NCI-H2196 (cell line): ENCODE measurements at regions not wholly inside any gene's neighbourhood (a gene's known extent, or its start where the extent isn't known, plus 50 kb on each side); places are given as distances from the start of the nearest gene placed in this dataset.
"Not testable (repeated sequence)": the region's sequence is repeated elsewhere in the genome, so short reads cannot be mapped to it uniquely, and the experiment has no call there.

Experiments
- DNase-seq: peaks from one replicate; lab custom pipeline; 2025; ENCODE audit not compliant: unreplicated experiment; lab: John Stamatoyannopoulos, UW

DNA sequence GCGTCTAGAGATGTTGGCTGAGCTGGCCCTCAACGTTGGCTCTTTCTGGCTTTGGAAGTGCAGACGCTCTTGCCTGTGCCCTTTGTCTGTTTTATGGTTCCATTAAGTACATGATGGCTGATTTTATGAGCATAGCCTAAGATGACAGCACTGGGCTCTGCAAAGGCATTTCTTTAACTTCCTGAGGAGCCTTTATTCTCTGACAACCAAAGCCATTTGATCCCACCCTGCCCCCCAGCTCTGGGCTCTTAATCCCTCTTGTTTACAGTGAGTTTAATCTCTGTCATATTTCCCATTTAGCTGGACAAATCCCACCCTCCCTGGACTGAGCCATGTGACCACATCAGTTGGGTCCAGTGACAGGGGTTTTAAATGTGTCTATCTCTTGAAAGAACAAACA, 195.9 kb downstream of the ACKR3 start:
- no peak for DNase-seq

DNA sequence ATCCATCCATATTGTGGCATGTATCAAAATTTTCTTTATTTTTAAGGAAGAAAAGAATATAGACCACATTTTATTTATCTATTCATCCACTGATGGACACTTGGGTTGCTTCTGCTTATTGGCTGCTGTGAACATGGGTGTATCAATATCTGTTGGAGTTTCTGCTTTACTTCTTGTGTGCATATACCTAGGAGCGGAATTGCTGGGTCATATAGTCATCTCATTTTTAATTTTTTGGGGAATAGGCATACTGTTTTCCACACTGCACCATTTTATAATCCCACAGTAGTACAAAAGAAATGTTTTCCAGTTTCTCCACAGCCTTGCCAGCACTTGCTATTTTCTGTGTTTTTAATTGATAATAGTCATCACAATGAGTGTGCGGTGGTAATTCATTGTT, 197.2 kb downstream of the ACKR3 start:
- DNase-seq: no peak

DNA sequence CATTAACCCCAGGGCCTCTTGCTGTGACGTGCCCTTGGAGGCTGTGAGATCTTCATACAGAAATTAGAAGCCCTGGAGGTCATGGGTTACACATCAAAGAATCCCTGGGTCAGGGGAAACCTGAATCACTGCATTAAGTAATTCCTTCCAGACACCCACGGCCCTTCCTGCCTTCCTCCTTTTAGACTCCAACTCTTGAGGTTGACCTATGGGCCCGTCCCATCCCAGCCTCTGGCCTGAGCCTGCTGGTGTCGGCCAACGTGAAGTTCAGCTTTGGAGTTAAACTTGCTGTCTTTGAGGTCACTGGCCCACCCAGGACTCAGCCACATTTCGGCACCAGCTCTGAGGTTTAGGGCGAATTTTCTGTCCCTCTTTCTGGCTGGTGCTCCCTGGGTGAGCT, 198.3 kb downstream of the ACKR3 start:
- DNase-seq: no peak

DNA sequence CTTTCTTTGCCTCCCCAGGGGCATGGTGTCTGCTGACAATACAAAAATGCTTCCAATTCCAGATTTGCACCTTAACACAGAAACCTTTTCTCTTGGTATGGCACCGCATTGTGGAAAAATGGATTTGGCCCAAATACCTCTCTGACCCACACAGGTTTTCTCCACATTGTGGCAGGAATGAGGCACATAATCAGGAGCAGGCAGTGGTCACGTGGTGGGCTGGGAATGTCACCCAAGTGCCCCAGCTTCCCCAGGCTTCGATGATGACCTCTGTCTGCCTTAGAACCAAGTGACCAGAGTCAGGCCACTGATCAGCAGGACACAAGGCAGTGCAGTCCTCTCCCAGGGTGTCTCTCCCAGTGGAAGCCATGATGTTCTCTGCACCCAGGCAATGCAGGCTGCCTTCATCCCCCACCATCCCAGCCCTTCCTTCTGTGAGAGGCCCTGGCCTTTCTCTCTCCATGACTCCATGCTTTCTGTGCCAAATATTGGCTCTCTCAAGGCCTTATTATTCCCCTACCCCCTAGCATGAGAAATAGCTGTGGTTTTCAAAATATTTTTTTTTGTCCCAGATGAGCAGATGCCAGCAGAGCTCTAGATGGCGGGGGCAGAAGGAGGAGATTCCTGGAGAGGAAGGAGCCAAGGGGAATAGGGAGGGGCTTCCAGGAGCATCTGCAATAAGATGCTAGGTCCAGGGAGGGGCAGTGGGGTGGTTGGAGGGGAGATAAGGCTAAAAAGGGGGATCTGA, 198.9 kb downstream of the ACKR3 start:
- DNase-seq: no peak

DNA sequence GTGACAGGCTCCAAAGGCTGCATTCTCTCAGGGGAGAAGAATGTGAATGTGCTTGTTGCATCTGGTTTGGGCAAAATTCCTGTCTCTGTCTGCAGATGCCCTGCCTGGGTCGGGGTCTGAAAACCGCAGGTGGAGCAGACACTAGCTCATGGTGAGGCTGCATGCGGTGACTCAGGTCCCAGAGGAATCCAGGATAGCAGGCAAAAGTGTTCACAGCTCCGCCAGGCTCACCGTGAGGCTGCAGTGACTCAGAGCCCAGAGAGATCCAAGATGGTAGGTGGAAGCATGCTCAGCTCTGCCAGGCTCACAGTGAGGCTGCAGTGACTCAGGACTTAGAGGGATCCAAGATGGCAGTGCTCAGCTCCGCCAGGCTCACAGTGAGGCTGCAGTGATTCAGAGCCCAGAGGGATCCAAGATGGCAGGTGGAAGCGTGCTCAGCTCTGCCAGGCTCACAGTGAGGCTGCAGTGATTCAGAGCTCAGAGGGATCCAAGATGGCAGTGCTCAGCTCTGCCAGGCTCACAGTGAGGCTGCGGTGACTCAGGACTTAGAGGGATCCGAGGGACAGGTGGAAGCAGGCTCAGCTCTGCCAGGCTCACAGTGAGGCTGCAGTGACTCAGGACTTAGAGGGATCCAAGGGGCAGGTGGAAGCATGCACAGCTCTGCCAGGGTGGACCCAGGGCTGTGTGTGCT, 200.5 kb downstream of the ACKR3 start:
- DNase-seq: no peak

DNA sequence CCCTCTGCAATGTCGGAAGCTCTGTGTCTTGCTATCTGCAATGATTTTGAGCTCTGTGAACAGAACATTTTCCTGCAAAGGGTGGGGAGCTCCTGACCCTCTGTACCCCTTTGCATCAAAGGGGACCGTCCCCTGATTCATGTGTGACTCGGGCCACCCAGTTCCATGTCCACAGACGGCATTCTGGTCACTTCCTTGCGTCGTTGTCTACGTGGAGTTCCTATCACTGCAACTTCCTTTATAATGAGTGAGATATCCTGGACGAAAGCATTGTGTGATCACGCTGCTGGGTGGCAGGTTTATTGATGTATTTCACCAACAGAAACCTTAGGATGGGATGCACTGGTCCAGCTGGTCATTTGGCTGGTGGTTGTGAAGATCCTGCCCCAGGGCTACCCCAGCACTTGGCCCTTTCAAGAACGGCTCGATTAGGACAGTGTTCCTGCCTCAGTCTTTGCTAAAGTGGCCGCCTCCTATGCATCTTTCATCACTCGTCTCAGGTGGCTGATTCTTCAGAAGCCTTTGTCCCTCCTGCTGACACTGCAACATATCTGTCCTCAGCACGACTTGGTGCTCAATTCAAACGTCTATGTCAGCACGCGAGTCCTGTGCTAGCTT, 202.7 kb downstream of the ACKR3 start:
- no peak for DNase-seq

DNA sequence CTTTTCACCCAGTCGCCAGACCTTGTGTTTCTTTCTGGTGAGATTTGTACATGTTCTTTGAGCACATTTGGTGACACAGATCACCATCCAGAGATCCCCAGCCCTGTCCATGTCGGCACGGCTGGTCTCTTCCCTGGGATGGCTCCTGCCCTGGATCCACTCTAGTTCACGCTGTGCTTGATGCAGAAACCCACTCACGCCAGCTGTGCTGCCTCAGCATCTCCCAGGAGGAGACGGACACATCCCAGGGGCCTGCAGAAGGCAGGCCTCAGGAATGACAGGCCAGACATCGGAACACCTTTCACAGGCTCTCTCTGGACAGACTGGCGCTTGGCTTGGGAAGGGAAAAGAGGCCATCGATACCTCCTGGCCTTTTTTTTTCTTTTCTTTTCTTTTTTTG, 203.6 kb downstream of the ACKR3 start:
- no peak for DNase-seq

DNA sequence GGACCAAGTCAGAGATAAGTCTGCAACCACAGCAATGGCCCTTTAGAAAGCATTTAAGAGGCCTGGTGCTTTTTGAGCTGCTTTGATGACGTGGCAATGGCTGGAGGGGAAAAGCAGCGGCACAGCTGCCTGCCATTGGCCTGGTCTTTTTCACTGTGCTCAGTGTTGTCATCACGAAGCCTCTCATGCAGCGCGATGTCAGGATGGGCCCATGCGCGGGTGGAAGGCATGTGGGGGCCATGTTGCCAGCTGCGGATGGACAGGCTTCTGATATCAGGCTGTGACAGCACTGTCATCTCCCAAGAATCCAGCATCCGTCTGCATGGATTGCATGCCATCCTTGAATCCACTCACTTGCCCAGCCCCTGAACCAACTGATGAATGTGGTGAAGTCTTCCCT, 204.5 kb downstream of the ACKR3 start:
- DNase-seq: no peak

DNA sequence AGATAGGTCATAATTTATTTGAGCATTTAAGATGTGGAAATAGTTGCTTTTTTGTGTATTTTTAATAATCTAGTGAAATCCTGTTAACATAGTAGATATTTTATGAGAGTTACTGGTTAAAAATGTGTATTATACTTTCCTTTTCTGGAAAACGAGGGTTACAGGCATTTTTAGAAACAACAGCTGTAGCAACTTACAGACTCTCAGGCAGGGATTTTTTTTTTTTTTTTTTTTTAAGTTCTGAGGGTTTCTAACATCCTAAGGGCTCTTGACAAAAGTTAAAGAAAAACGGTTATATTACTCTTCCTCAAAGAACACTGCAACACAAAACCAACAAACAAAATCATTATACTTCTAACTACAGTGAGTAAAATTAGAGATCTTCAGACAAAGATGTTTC, 205.9 kb downstream of the ACKR3 start:
- DNase-seq: no peak

DNA sequence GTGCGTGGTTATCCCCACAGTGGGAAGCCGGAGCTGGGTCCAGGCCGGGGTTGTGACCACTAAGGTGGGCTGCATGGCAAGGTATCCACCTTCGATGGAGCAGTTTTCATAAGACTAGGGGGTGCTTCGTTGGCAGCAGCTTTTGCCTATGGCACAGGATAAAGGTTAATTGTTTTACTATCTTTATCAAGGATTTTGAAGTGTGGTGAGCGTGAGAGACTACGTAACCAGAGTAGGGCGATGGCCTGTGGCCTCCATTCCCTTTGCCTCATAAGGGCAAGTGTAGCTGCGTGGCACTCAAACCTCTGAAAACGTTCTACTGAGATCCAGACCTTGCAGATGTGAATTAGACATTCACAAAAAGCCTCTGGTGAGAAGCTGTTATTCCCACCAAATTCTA, 206.6 kb downstream of the ACKR3 start:
- no peak for DNase-seq

DNA sequence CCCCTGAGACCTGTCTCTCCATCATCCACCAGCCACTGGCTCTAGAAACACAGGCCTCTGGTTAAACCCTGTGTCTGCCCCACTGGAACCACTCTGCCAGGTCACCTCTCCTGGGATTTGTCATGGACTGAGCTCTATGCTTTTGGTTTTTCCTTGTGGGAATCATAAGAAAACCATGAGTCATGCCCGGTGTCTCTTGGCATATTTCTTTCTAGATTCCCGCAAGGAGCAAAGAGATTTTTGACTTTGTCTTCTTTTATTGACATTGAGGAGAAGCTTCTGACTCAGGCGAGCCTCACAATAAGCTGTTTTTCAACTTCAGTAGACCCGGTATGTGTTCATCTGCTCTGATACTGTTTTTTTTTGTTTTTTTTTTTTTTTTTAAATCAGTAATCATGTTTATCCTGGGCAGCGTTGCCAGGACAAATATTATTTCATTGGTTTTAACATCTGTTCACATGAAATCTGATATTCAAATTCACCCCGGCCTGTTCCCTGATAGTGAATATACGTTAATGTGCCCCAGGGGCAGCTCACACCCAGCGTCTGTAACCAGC, 207.1 kb downstream of the ACKR3 start:
- DNase-seq: no peak

DNA sequence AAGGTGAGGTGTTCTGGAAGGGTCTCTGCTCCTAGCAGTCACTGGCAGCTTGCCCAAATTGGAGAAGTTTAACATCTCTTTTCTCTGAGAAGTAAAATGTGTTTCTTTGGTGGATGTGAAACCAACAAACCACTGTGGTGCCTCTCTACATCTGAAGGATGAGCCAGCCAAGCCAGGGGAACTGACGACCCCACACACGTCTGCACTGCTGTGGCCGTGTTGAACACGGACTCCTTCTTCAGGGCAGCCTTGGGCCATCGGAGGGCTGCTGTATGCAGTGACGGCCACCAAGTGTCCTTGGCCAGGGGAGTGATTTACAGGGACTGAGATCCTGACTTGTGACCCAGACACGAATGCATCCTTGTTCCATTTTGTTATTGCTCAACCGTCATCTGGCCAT, 207.8 kb downstream of the ACKR3 start:
- no peak for DNase-seq

DNA sequence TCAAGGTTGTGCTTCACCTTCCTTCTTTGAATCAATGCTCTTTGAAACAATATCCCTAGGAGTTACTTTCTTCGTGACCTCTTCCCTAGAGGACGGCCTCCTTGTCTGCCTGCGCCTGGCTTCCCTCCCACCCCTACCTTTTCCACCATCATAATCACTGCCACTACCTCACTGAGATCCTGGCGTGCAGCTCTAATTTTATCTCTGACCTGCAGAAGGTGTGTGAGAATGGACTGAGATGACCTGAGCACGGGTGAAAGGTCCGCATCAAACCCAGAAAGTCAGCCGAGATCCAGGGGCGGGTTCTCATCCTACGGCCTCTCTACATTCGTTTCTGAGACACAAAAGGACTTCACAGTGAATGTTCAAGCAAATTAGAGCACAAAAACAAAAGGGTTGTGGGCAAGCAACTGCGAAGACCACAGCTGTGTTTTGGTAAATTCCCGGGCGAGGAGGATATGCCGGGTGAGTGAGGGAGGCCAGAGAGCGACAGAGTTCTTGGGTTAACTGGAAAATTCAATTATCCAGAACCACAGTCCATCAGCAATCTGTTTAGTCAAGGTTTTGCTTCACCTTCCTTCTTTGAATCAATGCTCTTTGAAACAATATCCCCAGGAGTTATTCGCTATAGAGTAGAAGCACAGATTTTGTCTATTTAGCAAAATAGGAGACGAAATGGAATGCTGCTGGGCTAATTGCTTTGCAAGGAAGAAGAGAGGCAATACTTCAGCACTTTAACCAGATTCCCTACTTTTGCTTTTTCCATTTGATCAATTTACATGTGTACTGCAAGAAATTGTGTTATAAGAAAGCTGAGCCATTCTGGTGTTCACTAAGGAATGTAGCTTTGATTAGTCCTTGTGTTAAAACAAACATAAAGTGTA, 212.6 kb downstream of the ACKR3 start:
- no peak for DNase-seq

DNA sequence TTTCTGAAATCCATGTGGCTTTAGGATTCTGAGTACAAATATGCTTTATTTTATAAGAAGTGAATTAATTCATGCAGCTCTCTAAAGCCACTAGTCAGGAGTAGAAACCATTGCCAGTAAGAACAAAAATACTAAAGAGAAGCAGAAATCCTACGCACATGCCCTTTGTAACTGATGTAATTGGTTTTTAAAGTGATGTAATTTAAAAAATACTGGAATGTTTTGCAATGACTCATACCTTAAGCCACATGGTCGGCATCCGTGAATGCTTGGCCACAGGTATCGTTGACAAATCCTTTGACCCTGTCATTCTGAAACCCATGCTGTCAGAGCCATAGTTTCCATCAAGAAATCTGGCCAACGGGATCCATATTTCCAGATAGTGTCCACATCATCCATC, 213.3 kb downstream of the ACKR3 start:
- DNase-seq: no peak

DNA sequence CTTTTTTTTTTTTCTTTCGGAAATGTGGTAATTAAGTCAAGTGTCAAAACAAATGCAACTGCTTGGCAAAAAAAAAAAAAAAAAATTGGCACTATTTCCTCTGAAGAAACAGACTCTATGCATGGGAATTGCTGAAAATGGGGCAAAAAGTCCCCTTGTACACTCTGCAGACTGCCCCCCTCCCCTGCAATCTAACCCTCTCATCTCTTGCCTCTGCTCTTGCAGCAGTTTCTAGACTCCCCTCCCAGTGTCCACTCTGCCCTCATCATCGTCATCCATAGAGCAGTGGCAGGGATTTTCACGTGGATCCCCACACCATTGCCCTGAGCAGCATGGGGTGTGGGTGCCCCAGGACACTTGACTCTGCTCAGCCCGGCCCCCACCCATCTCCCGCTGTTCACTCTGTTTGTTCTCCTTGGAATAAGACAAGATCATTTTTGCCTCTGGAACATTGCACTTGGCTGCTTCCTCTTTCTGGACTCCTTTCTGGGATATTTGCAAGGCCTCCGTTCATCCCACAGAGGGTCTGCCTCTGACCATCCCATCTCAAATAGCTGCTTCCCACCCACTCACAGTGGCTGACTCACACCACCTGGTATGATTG, 213.9 kb downstream of the ACKR3 start:
- no peak for DNase-seq

DNA sequence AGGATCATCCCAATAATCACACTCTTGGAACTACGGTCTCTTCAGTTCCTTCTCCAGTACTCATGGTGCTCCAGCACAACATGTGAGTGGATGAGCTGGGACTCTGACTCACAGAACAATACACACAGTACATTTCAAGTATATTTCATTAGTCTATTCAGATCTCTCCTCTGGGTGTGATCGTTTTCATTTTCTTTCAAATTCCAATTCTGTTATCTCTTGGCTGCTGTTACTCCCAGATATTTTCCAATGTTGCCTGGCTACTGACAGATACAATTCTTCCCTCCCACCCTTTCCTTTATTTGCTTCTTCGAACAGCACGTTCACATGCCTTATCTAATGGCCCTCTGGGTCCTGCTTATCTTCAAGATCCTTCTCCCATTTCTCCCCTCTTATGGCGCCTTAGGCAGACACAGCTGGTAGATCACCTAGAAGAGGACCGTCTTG, 216.0 kb downstream of the ACKR3 start:
- DNase-seq: no peak

DNA sequence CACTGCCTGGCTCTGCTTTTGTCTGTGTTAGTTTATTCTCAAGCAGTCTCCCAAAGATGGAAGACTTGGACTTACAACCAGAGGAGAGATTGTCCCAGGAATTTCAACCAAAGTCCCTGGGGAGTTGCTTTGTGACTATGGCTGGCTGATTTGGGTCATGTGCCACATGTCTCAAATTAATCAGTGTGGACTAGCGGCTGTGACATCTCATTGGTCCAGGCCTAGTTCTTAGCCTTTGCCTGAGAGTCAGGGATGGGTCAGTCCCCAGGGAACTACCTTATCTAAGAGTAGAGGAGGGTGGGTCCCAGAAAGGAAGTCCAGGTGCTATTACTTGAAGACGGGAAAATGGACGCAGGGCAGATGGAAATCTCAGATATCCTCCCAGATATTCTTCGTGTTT, 217.1 kb downstream of the ACKR3 start:
- DNase-seq: no peak

DNA sequence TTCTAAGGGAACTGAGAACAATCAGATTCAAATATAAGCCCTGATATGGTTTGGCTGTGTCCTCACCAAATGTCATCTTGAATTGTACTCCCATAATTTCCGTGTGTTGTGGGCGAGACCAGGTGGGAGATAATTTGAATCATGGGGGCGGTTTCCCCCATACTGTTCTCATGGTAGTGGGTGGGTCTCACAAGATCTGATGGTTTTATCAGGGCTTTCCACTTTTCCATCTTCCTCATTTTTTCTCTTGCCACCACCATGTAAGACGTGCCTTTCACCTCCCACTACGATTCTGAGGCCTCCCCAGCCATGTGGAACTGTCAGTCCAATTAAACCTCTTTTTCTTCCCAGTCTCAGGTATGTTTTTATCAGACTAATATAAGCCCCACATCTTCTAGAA, 217.8 kb downstream of the ACKR3 start:
- DNase-seq: not testable (repeated sequence)

DNA sequence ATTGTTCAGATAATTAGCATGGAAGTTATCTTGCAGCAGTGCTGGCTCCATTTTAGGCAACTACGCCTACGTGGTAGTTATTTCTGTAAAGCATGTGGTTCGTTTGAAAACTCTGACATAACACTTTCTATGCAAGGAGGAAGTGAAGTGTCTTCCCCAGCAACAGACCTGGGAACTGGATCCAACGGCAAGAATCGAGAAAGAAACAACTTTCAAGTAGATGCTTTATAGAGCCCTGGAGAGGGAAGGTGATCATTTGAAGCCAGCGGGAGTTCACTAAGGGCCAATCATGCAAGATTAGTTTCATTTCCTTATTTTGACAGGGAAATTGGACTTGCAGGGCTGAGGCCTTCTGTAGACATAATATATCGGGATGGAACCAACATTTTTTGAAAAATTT, 218.3 kb downstream of the ACKR3 start:
- DNase-seq: no peak

DNA sequence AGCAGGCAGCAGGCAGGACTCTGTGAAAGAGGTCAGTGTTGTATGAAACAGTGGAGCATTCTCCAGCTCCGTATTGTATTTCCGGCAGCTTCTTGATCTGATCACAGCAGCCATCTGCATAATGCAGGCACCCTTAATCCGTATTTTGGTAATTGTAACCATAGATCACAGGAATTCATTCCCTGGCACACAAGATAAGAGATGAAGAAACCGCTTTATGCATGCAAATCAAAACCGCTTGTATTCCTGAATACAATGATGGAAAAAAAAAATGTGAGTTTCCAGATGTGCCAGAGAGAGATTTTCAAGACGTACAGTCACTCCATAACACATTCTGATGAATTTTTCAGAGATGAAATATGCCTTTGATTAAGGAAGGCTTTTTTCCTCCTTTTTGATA, 221.3 kb downstream of the ACKR3 start:
- no peak for DNase-seq
